Putamen (tissue), 1 donor: ENCODE measurements at regions not wholly inside any gene's neighbourhood (a gene's known extent, or its start where the extent isn't known, plus 50 kb on each side); places are given as distances from the start of the nearest gene placed in this dataset.
A peak's percentile ranks its signal among the peaks of the same experiment; 100 is the strongest.
"Not testable (repeated sequence)": the region's sequence is repeated elsewhere in the genome, so short reads cannot be mapped to it uniquely, and the experiment has no call there.

Source experiments
- DNase-seq: peaks from one replicate; pipeline ENCODE4 v3.0.0-alpha.2; 2016; ENCODE audit warnings: low spot score

DNA sequence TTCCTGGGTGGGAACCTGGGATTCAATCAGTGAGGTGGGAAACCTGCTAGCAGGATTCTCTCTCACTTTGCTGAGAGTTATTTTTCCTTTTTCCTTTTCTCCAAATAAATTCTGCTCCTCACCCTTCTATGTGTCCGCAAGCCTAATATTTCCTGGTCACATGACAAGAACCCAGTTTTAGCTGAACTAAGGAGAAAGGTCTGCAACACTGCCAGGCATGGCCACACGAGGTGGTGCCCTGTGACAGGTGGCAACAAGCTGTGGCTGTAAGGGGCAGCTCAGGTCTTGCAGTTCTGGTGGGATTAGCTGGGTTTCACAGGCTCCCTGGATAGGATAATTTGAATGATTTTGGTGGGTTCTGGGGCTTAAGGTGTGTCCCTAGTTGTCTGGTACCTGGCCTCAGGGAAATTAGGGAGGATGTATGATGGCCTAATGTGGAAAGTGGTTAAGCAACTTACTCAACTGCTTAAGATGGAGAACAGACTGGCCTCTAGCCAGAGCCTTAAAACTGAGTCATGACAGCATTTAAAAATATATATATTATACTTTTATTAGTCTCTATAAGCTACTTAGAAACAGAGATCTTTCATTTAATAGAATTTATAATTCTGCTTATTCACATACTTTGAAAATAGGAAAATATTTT is 215.0 kb downstream of the IL15 start:
- DNase-seq: no peak

DNA sequence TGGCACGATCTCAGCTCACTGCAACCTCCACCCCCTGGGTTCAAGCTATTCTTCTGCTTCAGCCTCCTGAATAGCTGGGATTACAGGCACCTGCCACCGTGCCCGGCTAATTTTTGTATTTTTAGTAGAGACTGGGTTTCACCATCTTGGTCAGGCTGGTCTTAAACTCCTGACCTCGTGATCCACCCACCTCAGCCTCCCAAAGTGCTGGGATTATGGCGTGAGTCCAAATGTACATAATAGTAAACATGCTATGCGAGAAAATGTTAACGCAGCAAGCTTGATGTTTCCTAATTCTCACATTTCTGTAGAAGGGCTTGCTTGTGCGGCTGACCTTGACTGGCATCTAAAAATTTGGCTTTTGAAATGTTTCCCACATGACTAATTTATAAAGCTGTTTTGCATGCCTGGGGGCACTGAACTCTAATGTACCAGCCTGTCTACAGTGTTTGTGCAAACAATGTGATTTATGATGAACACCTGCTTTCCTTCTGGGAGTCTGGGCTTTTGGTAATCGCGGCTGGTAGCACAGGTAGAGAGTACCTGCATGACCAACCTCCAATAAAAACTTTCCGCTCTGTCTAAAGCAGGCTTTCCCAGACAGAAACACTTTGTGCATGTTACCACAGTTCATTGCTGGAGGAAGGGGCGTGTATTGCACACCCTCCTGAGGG is 216.8 kb downstream of the IL15 start:
- no peak for DNase-seq

DNA sequence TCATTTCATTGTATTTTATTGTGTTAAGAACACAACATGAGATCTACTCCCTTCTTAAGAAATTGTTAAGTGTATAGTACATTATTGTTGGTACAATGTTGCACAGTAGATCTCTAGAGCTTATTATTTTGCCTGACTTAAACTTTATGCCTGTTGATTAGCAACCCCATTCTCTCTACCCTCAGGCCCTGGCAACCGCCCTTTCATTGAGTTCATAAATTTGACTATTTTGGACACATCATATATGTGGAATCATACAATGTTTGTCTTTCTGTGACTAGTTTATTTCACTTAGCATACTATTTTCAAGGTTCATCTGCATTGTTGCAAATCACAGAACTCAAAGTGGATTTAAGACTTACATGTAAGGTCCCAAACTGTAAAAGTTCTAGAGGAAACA is 222.1 kb downstream of the IL15 start:
- no peak for DNase-seq

DNA sequence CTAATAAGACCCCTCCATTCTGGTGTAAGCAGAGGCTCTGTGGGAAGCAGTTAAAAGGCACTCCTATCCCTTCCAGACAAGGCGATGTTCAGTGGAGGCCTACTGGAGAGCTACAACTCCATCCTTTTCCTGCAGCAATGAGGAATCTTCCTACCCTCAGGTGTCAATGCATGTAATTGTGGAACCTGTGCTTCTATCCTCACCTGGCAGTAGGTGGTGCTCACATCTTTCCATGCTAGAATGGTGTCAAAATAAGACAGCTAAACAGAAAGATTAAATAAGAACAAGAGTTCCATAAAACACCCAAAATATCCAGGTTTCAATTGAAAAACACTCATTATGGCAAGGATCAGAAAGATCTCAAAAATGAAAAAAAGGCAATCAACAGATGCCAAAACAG is 224.6 kb downstream of the IL15 start:
- DNase-seq: no peak

DNA sequence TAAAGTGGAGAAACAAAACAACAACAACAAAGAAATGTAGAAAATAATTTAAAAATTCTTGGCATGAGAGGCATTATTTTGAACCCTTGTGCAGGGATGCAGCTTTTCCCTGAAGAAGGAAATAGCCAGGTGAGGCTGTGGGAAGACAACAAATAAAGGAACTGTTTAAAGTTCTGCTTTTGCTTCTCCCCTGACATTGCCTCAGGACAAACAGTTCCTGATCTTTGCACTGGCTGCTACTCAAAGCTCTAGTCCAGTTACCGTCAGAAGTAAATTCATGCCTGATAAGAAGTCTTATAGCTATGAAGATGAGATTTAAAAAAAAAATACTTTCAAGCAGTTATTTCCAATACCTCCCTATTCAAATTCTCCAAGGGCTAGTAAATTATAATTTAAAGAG is 233.8 kb downstream of the IL15 start:
- no peak for DNase-seq

DNA sequence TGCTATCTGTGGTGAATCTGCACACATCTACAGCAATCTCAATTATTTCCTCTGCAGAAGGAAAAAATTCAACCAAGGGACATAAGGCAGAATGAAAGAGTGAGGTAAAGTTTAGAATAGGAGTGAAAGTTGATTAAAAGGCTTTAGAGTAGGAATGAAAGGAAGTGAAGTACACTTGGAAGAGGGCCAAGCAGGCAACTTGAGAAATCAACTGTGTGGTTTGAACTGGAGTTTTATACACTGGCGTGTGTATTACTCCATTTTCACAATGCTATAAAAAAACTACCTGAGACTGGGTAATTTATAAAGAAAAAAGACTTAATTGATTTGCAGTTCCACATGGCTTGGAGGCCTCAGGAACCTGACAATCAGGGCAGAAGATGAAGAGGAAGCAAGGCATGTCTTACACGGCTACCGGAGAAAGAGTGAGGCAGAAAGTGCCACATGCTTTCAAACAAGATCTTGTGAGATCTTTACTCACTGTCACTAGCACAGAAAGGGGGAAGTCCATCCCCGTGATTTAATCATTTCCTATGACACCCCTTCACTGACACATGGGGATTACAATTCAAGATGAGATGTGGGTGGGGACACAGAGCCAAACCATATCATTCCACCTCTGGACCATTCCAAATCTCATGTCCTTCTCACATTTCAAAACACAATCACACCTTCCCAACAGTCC is 234.8 kb downstream of the IL15 start:
- DNase-seq: no peak

DNA sequence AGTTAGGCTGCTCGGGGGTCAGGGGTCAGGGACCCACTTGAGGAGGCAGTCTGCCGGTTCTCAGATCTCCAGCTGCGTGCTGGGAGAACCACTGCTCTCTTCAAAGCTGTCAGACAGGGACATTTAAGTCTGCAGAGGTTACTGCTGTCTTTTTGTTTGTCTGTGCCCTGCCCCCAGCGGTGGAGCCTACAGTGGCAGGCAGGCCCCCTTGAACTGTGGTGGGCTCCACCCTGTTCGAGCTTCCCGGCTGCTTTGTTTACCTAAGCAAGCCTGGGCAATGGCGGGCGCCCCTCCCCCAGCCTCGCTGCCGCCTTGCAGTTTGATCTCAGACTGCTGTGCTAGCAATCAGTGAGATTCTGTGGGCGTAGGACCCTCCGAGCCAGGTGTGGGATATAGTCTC is 246.3 kb downstream of the IL15 start:
- DNase-seq: not testable (repeated sequence)

DNA sequence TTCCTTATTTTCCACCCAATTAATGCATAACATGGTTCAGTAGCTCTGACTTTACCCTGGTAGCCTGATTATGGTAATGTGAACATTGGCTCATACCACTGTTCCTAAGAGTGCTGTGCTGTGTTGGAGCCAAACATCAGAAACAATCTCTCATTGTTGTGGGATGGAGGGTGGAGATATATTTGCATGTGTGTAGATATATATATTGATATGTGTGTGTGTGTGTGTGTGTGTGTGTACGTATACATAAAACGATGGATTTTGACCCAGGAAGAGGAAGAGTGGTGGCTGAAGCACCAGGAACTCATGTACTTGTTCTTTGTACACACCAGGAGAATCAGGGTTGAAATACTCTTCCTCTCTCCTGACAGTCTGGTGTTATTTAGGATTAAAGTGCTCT is 247.7 kb downstream of the IL15 start:
- no peak for DNase-seq

DNA sequence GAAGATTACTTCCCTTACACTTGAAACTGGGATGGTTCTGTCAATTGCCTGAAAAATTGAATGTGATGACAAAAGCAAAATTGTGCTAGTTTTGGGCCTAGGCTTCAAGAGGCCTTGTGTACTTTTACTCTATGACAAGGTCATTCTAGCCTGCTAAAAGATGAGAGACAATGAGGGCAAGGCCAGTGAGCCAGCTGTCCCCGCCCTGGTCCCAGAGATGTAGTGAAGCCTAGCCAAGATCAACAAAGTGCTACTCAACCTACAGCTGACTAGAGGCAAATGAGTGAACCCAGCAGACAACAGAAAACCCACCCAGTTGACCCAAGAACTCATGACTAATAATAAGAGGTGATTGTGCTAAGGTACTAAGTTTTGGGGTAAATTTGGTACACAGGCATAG is 248.7 kb downstream of the IL15 start:
- DNase-seq: no peak

DNA sequence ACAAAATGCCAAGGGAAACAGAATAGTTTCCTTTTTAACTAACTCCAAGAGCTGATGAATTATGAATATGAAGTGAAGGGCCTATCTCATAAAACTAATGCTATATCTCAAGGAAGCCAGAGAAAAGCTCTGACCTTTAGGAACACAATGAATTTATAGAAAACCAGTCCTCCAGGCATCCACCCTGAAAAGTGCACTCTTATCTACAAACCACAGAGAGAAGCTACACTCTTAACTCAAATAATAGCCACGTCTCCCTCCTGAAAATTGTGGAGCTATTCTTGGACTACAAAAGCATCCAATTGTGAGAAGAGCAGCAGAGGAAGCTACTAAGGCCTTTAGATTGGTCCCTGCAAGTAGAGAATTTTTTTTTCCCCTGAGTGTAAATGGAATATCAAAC is 253.9 kb downstream of the IL15 start:
- DNase-seq: no peak

DNA sequence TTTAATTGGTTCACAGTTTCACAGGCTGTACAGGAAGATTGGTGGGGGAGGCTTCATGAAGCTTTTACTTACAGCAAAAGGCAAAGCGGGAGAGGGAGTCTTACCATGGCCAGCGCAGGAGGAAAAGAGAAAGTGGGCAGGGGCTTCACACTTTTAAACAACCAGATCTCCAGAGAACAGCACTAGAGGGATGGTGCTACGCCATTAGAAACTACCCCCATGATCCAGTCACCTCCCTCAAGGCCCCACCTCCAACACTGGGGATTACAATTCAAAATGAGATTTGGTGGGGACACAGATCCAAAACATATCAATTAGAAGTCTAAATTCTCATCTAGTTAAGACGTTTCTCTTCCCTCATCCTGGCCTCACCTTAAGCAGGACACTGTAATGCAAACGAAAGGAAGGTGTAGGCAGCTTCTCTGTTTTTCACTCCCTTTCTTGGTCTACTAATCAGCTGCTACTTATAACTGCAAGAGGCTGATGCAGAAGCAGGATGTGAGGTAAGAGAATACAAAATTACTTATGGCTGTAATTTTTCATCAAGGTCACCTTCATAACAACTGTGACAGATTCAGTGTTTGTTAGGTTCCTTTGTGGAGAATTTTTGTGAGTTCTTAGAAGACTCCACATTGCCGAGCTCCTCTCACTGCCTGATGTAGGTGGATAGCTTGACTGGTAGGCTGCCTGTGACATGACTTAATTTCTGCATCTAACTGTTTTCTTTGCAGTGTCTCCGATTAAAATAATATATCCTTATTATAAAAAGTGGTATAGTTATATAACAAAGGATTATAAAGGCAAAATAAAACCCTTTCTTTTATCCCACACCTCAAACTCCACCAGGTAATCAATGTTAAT is 255.1 kb downstream of the IL15 start:
- peak; percentile 24 for DNase-seq

DNA sequence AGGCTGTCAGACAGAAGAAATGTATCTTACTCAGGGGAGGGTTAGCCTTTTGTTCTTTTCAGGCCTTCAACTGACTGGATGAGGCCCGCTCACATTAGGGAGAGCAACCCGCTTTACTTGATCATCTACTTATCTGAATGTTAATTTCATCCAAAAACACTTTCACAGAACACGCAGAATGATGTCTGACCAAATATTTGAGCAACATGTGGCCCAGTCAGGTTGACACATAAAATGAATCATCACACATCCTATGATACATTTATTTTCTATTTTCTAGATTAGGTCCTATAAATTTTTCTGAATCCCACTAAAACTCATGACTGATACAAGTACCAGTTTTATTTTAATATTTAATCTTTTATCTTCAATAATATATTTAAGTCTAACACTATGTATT is 260.3 kb downstream of the IL15 start:
- DNase-seq: no peak

DNA sequence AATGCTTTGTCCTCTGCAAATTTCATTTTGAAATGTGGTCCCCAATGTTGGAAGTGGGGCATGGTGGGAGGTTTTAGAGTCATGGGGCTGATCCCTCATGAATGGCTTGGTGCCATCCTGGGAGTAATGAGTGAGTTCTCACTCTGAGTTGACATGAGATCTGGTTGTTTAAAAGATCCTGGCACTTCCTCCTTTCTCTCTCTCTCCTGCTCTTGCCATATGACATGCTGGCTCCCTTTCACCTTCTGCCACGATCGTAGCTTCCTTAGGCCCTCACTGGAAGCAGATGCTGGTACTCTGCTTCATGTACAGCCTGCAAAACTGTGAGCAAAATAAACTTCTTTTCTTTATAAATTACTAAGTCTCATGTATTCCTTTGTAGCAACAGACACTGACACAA is 262.0 kb downstream of the IL15 start:
- no peak for DNase-seq

DNA sequence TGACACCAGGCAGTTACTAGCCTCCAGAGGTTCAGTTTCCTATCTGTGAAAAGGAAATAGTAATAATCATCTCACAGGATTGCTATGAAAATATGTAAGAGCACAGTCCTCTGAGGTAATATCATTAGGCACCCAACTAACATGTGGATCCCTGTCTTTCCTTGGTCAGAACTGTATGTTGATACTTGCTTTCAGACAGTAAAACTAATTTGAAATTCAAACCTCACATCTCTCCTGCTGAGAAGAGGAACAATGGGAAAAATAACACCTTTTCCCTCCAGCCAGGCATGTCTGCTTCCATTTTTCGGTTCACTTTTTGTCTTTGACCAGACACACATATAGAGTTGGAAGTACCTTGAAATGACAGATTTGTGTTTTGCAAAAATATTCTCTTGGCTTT is 262.7 kb downstream of the IL15 start:
- DNase-seq: no peak

DNA sequence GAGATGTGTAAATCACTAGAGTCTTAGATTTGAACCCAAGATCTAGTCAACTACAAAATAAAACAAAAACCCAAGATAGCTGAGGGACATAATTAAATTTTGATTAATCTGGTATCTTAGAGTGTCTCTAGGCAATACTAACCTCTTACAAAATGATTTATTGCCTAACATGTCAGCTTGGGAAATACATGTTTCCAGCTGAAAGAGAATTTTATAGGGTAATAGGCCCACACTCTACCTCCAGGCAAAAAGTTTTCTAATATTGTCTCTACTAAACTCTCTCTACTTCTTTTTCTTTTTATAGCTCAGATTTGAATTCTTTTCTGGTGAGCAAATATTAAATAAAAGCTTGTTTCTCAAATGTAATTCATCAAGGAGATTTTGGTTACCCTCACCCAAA is 263.2 kb downstream of the IL15 start:
- no peak for DNase-seq

DNA sequence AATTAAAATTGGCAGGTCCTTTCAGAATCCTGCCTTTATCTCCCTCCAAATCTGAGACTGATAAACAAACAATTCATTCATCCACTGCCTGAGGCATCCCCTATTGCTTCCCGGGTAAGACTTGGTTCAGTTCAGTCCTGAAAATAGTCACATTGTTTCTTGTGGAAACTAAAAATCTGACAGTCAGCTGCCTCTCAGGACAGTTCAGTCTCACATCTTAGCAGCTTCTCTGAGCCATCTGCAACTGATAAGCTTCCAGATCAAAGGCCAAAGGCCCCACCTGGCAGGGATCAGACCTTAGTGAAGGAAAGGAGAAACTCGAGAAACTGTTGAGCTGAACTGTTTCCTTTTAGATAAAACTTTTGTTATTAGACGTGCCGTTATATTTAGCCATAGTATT is 264.5 kb downstream of the IL15 start:
- DNase-seq: no peak

DNA sequence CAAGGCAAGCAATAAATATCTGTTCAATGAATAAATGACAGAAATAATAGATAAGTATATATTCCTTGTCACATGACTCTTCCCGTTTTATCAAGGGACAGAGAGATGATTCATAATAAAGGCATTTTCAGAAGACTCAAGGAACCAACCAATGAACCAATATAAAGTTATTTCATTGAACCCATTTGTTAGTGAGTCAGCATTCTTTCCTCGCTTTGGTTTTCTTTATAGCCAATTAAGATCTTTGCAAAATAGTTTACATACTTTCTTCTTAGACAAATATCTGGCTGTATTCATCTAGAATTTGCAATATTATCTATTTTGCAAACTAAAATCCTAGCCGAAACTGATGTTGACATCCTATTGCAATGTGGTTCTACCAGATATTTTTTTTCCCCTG is 269.4 kb downstream of the IL15 start:
- DNase-seq: no peak

DNA sequence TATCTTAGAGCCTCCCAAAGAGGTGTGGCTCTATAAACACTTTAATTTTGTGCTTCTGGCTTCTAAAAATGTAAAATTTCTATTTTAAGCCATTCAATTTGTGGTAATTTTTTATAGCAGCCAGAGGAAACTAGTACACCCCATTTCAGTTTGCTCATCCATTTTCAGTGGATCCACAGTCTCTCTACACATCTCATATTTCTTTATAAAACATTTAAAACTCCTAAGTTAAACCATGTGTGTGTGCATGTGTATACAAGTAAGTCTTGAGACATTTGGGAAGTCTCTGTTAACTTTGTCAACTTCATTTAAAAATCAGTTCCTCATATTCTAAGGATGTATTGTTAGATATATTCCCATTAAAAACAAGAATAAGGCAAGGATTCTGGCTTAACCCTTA is 273.2 kb downstream of the IL15 start:
- DNase-seq: no peak

DNA sequence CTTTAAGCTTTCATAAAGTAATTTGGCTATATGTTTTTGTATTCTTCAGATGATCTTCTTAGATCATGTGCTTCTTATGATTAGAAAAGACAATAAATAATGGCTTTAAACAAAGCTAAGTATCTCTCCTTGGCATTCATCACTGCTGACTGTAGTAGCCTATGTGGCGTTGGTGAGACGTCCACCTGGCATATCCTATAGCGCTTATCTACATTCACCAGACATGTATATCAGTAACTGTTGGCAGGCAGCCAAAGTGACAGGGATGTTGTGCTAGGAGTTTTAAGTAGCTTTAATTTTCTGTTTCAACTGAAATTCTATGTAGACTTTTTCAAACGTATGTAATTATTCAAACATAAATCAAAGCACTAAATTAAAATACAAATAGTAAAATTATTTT is 276.4 kb downstream of the IL15 start:
- no peak for DNase-seq

DNA sequence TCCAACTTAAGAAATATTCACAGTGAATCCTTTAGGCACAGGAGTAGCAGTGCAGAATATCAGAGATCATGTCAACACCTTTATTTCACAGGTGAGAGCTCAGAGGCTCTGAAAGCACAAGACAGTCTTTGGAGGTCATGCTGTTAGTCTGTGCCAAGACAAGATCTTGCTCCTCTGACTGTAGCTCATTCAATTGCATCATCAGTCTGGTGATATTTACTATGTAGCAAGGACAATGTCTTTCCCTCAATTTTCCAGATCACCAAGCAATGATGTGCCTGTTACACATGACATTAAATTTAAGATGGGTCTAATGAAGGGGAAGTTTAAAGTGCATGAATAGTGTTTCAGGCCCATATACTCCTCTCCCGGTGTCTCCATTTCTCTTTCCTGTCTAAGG is 277.5 kb downstream of the IL15 start:
- DNase-seq: no peak

DNA sequence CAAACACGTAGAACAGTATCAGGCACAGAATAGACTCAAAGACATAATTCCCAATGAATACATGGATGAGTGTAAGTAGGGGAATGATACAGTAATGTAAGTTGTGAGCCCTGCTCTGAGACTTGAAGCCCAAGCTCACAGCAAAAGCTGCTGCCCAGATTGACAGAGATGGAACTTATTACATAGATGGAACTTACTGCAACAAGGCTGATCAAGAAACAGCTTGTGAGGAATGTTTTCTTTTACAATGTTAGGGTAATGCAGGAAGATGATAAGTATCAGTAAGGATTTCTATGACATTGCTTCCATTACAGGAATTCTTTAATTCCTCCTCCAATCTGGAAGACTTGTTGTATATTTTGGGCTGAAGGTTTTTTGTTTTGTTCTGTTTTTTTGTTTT is 278.4 kb downstream of the IL15 start:
- no peak for DNase-seq

DNA sequence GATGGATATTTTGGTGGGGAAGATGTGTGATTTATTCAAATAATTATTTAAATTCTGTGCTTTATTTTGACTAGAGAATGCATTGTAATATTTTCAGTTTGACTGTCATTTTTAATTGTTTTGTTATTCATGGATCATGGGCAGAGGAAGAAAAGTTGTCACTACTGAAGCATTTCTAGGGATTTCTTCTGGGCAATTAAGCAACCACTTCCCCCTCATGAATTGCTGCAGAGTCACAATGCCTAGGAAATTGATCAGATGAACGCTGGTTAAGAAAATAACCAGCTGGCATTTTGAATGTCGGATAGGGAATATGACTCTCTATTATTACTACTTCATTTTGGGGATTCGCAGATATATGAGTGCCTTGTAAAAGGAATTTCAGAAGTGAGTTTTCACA is 283.3 kb downstream of the IL15 start:
- DNase-seq: no peak

DNA sequence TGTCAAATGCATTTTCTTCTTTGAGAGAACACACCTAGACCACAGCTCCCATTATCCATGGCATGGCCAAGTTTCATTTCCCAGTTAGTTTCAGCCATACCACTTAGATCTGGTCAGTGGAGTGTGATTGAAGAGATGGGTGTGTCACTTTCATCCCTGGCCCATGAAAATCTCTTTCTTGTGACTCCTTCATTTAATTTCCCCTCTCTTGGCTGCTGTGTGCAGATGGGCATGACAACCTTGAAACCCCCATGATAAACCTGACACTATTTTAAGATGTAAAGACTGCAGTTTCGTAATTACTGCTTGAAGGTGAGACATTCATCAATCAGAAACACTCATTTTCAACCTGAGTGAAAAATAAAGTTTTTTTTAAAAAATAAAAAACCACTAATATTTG is 284.9 kb downstream of the IL15 start:
- no peak for DNase-seq
